ENCODE measurements at regions not wholly inside any gene's neighbourhood (a gene's known extent, or its start where the extent isn't known, plus 50 kb on each side); places are given as distances from the start of the nearest gene placed in this dataset.
A peak's percentile ranks its signal among the peaks of the same experiment; 100 is the strongest.

GRCh38 chr21:22044431-22044830, 1046.2 kb downstream of the NCAM2 start:
- DNase-seq, result no peak

GRCh38 chr21:22046576-22046975, 1048.4 kb downstream of the NCAM2 start:
- DNase-seq, result no peak

DNA sequence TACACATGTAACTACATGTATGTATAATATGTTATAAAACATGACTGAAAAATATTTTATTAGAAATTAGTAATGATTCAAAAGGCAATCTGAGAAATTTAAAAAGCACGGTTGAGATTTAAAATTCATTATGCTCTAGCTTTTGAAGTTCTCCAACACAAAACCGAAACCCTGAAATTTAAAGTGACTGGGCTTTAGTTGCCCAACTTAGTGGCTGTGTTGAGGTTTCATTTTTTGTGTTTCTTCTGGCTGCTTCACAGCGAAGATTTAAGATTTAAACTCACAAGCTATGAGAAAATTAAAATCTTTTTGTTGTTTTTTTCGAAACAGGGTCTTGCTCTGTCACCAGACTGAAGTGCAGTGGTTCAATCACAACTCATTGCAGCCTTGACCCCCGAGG, 1058.7 kb downstream of the NCAM2 start:
- no peak for DNase-seq

DNA sequence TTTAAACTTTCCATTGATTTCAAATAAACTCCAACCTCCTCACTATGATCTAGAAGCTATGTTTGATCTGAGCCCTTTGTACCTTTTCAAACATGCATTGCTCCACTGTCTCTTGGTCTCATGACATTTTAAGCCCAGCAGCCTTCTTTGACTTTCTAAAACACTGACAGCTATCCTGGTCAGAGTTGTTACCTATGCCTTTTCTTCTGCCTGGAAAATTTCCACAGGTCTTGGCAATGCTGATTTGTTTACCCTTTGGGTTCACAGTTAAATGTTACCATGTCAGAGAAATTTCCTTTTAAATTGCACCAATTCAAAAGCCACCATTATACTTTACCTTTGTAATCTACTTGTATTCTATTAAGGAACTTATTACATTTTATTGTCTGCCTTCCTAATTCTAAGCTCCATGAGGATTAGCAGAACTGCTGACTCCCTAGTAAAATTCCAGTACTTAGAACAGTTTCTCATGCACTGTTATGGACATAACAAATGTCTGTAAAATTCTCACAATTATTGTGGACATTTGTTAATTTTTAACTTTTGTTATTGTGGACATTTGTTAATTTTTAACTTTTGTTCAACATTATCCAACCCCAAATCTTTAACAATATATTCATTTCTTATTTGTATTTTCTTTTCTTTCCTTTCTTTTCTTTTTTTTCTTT, 1064.4 kb downstream of the NCAM2 start:
- no peak for DNase-seq

GRCh38 chr21:22063140-22063539, 1064.9 kb downstream of the NCAM2 start:
- no peak for DNase-seq

DNA sequence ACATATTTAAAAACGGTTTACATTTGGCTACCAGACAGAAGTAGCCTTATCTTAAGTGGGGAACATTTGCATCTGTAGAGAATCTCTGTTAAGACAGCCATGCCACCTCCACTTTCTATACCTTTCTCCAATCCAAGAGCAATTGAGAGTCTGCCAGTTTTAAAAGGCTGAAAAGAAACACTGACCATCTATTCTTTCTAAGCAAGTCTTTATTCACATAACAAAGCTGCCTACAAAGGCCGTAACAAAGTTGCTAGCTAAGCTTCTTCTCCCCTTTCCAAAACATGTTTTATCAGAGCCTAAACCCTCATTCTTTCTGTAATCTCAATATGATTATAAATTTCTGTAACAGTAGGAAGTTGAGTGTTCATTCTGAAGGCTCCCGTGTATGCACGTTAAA, 1078.3 kb downstream of the NCAM2 start:
- no peak for DNase-seq

- no peak for DNase-seq
These were observed 1085.7 kb downstream of the NCAM2 start for GRCh38 chr21:22083899-22084298.

DNA sequence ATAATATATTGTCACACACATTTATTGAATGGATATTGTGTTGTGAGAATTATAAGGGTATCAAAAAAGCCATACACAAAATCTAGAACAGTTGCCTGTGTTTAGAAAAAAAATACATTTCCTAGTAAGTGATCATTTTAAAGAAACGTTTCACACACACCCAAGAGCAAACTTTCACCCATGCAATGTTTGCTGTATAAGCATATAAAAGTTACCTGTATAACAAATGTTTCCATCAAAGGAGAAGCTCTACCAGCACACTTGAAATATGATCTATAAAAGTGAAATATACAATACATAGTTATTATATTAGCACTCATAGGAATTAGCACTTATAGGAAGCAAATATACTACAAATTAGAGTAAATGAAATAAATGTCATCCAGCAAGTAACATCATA, 1098.1 kb downstream of the NCAM2 start:
- DNase-seq, result no peak

DNA sequence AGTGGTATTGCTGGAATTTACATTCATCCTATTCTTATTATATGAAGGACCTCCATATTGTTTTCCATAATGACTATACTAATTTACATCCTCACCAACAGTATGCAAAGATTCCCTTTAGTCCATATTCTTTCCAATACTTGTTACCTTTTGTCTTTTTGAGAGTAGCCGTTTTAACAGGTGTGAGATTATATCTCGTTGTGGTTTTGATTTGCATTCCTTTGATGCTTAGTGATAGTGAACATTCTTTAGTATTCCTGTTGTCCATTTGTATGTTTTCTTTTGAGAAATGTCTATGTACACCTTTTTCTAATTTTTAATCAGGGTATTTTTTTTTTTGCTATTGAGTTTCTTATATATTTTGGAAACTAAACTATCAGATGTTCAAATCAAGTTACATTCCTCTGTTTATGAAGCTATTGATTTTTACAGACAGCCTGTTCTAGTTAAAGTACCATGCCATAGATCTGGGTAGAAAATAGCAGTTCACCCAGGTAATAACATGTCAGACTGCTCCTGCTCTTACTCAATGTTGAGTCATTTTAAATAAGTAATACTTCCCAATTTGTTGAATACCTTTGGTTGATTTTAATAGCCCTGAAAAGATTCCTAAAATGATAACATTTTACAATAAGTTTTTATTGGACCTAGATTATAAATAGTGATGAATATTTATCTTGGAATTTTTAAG, 1108.7 kb downstream of the NCAM2 start:
- no peak for DNase-seq

GRCh38 chr21:22115746-22116145, 1117.5 kb downstream of the NCAM2 start:
- DNase-seq, result no peak

GRCh38 chr21:22120616-22121266, 1122.5 kb downstream of the NCAM2 start:
- DNase-seq, result peak; percentile 3

DNA sequence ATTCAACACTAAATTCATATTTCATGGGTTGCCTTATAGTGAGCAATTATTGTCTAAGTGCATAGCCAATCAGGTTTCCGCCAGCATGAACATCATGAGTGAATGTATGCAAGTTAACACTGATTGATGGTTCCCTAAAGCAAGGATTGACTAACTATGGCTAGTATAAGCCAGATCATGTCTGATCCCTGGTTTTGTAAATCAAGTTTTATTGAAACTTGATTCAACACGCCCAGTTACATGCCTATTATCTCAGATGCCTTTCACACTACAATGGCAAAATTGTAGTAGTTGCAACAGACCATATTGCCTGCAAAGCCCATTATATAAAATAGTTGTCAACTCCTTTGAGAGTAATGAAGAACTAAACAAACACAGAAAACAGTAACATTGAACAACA, 1127.4 kb downstream of the NCAM2 start:
- no peak for DNase-seq

GRCh38 chr21:22128671-22129070, 1130.5 kb downstream of the NCAM2 start:
- DNase-seq, result no peak

DNA sequence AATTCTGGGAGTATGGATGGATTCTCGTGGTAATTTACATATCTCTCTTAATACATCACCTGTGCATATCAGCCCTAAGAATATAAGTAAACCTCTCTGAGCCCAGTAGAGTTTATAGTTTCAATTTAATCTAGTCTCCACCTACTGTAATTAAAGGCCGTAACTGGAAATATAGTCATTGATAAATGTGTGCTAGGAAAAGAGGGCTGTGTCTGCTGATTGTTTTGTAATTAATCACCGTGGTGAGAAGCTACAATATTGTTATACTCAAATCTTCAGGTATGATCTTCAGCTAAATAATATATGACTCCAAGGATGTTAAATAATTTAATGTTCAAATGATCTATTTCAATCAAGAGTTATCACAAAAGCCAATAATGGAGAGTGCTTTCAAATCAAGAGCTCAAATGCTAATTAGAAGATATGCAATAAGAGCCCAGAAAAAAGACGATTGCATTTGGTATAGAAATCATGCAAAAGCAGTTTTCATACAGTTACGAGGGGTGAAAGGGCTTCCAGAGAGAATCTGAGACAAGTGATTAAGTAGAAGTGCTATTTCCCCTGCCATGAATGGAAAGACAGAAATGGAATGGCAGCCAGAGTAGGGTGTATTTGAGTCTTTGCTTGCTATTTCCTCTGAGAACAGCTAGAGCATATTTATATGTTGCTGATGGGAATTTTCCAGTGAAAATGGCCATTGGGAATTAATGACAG, 1134.3 kb downstream of the NCAM2 start:
- DNase-seq, result no peak

DNA sequence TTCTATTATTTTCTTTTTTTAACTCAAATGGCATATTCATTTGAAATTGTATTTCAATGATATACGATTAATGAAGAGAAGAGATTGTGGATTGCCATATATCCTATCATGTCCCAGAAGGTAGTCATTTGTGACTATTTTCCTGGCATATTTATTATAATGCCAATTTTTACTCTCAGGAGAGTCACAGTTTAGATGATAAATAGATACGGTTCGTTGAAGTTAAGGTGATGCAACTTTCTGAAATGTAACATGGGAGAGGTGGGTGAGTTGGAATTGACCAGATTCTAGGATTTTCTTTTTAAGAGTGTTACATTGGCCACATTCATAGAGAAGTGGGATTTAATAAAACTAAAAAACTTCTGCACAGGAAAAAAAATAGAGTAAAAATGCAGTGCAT, 1138.5 kb downstream of the NCAM2 start:
- DNase-seq, result no peak

GRCh38 chr21:22138297-22139016, 1140.2 kb downstream of the NCAM2 start:
- no peak for DNase-seq

DNA sequence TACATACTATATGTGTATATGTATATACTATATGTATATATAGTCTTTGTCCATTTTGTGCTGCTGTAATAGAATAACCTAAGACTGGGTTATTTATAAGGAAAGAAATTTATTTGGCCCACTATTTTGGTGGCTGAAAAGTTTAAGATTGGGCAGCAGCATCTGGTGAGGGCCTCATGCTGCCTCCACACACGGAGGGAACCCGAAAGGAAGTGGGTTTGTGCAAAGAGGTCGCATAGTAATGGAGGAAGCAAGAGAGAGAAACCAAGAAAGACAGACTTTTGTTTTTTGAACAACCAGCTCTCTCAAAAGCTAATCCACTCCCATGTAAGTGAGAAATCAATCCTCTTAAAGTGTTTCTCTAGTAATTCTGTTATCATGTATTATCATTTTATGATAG, 1147.3 kb downstream of the NCAM2 start:
- DNase-seq, result no peak

GRCh38 chr21:22154579-22155274, 1156.5 kb downstream of the NCAM2 start:
- DNase-seq, result no peak

DNA sequence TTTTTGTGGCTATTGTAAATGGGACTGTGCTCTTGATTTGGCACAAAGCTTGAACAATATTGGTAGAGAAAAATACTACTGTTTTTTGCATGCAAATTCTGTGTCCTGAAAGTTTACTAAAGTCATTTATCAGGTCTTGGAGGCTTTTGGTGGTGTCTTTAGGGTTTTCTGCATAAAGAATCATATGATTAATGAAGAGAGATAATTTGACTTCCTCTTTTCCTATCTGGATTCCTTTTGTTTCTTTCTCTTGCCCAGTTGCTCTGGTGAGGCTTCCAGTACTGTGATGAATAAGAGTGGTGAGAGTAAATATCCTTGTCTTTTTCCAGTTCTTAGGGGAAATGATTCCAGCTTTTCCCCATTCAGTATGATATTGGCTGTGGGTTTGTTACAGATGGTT, 1166.7 kb downstream of the NCAM2 start:
- no peak for DNase-seq

GRCh38 chr21:22174746-22175145, 1176.5 kb downstream of the NCAM2 start:
- no peak for DNase-seq

GRCh38 chr21:22189278-22189677, 1191.1 kb downstream of the NCAM2 start:
- DNase-seq, result no peak

- no peak for DNase-seq
These were observed 1193.4 kb downstream of the NCAM2 start for GRCh38 chr21:22191581-22191980.

Measured in fibroblast of skin of scalp (primary cell).